ENCODE measurements at regions not wholly inside any gene's neighbourhood (a gene's known extent, or its start where the extent isn't known, plus 50 kb on each side); places are given as distances from the start of the nearest gene placed in this dataset.

GRCh38 chr6:150813319-150813992 lies 52.0 kb upstream of the MTHFD1L start:
- TF ChIP-seq CTCF (IDR thresholded peaks at IDR 0.05; ENCODE audit: insufficient read depth, low read length, poor library complexity, severe bottlenecking) (no peak), EZH2phosphoT487 (conservative IDR thresholded peaks at IDR 0.05; ENCODE audit: low read length) (no peak)

All from SU-DHL-6 (cell line).